GM19043 (cell line): ENCODE measurements at regions not wholly inside any gene's neighbourhood (a gene's known extent, or its start where the extent isn't known, plus 50 kb on each side); places are given as distances from the start of the nearest gene placed in this dataset.
A peak's percentile ranks its signal among the peaks of the same experiment; 100 is the strongest.
"Not testable (repeated sequence)": the region's sequence is repeated elsewhere in the genome, so short reads cannot be mapped to it uniquely, and the experiment has no call there.

Experiments
- ATAC-seq: cut with Tn5 transposase; IDR thresholded peaks from one replicate; pipeline ENCODE4 v1.9.1; 2021; ENCODE audit warnings: low read depth; ENCODE audit not compliant: unreplicated experiment

- ATAC-seq, result peak; percentile 54
Observed at GRCh38 chr1:169044971-169045370, 61.5 kb upstream of the ATP1B1 start.

- no peak for ATAC-seq
Observed at GRCh38 chr1:169046671-169047070, 59.8 kb upstream of the ATP1B1 start.

- no peak for ATAC-seq
Observed at GRCh38 chr1:169047074-169047473, 59.4 kb upstream of the ATP1B1 start.

- no peak for ATAC-seq
Observed at GRCh38 chr1:169048043-169048442, 58.4 kb upstream of the ATP1B1 start.

GRCh38 chr1:169049258-169049938 is 57.1 kb upstream of the ATP1B1 start:
- ATAC-seq, result no peak

- ATAC-seq, result no peak
Observed at GRCh38 chr1:169051171-169051570, 55.3 kb upstream of the ATP1B1 start.

- ATAC-seq, result not testable (repeated sequence)
Observed at GRCh38 chr1:169052171-169052570, 54.3 kb upstream of the ATP1B1 start.

- ATAC-seq, result no peak
Observed at GRCh38 chr1:169052727-169053126, 53.8 kb upstream of the ATP1B1 start.

GRCh38 chr1:169053196-169053595 is 53.3 kb upstream of the ATP1B1 start:
- no peak for ATAC-seq
